Vagina (tissue), 2 donors: ENCODE measurements at regions not wholly inside any gene's neighbourhood (a gene's known extent, or its start where the extent isn't known, plus 50 kb on each side); places are given as distances from the start of the nearest gene placed in this dataset.

Experiments
- DNase-seq, 2 donors: peaks; one replicate each; pipeline ENCODE4 v3.0.0-alpha.2; 2017; ENCODE audit errors: extremely low spot score in 2 of 2
- H3K27ac ChIP-seq: fragments of 200-600 bp; sonication (generic); one replicate; pipeline ENCODE4 v1.5.1; 2019
- H3K27me3 ChIP-seq: fragments of 200-600 bp; sonication (generic); one replicate; pipeline ENCODE4 v1.5.1; 2019
- H3K36me3 ChIP-seq, 2 donors: fragments of 200-600 bp; sonication (generic); one replicate each; pipeline ENCODE4 v1.5.1; 2017 to 2019
- H3K4me1 ChIP-seq: fragments of 200-600 bp; sonication (generic); one replicate; pipeline ENCODE4 v1.5.1; 2019
- H3K4me3 ChIP-seq, 2 donors: fragments of 200-600 bp; sonication (generic); 1 replicate in 1 of 2; 2 replicates in 1 of 2; pipeline ENCODE4 v1.5.1; 2016 to 2019
- H3K9me3 ChIP-seq: fragments of 200-600 bp; sonication (generic); one replicate; pipeline ENCODE4 v1.5.1; 2019
- CTCF ChIP-seq, 3 experiments: fragments of 450-650 bp in 2 of 3; fragments of 200-600 bp in 1 of 3; sonication (generic) in 1 of 3; IDR thresholded peaks; one replicate each; pipeline ENCODE4 v1.5.1; 2017 to 2019; ENCODE audit warnings: antibody characterized with exemption in 3 of 3, mild to moderate bottlenecking in 2 of 3, moderate library complexity in 2 of 3
- POLR2A ChIP-seq, 2 donors: fragments of 450-650 bp; IDR thresholded peaks; one replicate each; pipeline ENCODE4 v1.6.1; 2017; ENCODE audit warnings: antibody characterized with exemption in 2 of 2, mild to moderate bottlenecking in 2 of 2, moderate library complexity in 2 of 2
- POLR2AphosphoS5 ChIP-seq, 2 donors: sonication (generic); formaldehyde crosslinking; IDR thresholded peaks; one replicate each; pipeline ENCODE4 v1.9.0; 2017; ENCODE audit warnings: antibody characterized with exemption in 2 of 2, mild to moderate bottlenecking in 2 of 2, low read depth in 1 of 2; ENCODE audit not compliant: insufficient read depth in 1 of 2
- intact Hi-C: fragments of 100-400 bp; cut with DNase I; formaldehyde crosslinking; loops from one replicate; pipeline ENCODE4 v1.15.1; 2023

DNA sequence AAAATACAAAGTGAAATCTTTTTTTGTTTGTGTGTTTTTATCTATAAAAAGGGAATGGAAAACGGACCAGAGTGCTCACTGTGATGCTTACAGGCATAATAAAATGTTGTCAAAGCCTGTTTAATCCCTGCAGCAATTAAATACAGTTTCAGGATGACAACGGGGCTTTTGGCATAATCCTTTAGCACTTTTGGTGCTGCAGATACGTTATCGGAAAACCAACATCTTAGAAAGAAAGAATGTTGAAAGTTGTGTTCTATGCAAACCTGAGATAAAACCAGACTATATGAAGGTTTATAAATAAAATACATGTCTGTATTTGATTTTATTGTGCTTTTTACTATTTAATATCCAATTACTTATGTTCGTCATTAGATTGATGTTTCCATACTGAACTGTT lies 307.4 kb upstream of the DAB2 start:
- H3K4me1 ChIP-seq: no peaks in the 10 kb centered on the region
- H3K27ac ChIP-seq: no peak overlapping the region
- DNase-seq: no peak
- H3K9me3 ChIP-seq: no peaks in the 10 kb centered on the region
- TF ChIP-seq POLR2A (IDR thresholded peaks at IDR 0.05) (no peak), CTCF (IDR thresholded peaks at IDR 0.05) (no peak), POLR2AphosphoS5 (IDR thresholded peaks at IDR 0.05; ENCODE audit: insufficient read depth in 1 of 2, low read depth in 1 of 2) (no peak)
- intact Hi-C loops: no loop called here
- H3K36me3 ChIP-seq: no peaks in the 10 kb centered on the region
- no peak overlapping the region for H3K4me3 ChIP-seq
- H3K27me3 ChIP-seq: no peaks in the 10 kb centered on the region

- no peak overlapping the region for H3K4me3 ChIP-seq
- TF ChIP-seq CTCF (IDR thresholded peaks at IDR 0.05) (no peak), POLR2A (IDR thresholded peaks at IDR 0.05) (no peak), POLR2AphosphoS5 (IDR thresholded peaks at IDR 0.05; ENCODE audit: insufficient read depth in 1 of 2, low read depth in 1 of 2) (no peak)
- DNase-seq: no peak
- H3K27ac ChIP-seq: no peak overlapping the region
- H3K9me3 ChIP-seq: no peaks in the 10 kb centered on the region
- H3K27me3 ChIP-seq: no peaks in the 10 kb centered on the region
- H3K36me3 ChIP-seq: no peaks in the 10 kb centered on the region
- intact Hi-C loops: no loop called here
- H3K4me1 ChIP-seq: no peaks in the 10 kb centered on the region
These were observed 305.9 kb upstream of the DAB2 start for GRCh38 chr5:39730699-39731098.

DNA sequence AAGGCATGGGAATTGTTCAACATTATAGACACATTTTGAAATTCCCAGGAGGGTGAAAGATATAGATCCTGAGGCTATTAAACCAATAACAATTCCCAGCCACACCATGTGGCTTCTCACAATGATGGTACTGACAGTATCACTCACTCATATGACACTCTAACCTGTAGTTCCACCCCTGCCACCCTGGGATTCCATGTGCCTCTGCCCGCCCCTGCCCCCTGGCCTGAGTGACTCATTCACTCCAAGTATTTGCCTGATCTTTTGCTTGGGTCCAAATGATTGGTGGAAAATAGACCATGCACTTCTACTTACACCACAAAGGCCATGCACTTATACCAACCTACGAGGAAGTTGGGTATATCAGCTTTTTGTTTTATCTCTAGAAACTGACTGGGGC lies 305.2 kb upstream of the DAB2 start:
- TF ChIP-seq POLR2AphosphoS5 (IDR thresholded peaks at IDR 0.05; ENCODE audit: insufficient read depth in 1 of 2, low read depth in 1 of 2): no peak
- TF ChIP-seq POLR2A (IDR thresholded peaks at IDR 0.05): no peak
- no peak for TF ChIP-seq CTCF (IDR thresholded peaks at IDR 0.05)
- H3K27me3 ChIP-seq: no peaks in the 10 kb centered on the region
- no peaks in the 10 kb centered on the region for H3K4me1 ChIP-seq
- intact Hi-C loops: no loop called here
- no peak overlapping the region for H3K27ac ChIP-seq
- H3K9me3 ChIP-seq: no peaks in the 10 kb centered on the region
- DNase-seq: no peak
- no peak overlapping the region for H3K4me3 ChIP-seq
- no peaks in the 10 kb centered on the region for H3K36me3 ChIP-seq

DNA sequence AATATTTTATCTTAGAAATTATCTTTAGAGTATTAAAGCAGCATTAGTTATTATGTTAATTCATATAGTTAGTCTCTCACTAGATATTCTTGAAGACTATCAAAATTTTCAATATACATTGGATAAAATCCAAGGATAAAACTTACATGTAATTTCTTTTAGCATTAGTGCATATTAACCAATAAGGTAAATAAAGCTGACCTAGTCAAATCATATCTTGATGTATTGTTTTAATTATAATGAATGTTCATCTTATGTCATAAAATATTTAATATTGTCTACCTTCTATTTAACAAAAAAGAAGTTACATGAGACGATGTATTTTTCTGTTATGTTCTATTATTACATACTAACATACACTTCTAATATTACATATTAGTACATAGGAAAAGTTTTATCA lies 301.7 kb upstream of the DAB2 start:
- Histone ChIP-seq H3K4me3 (no peak overlapping the region), H3K9me3 (no peaks in the 10 kb centered on the region), H3K36me3 (no peaks in the 10 kb centered on the region), H3K4me1 (no peaks in the 10 kb centered on the region), H3K27ac (no peak overlapping the region), H3K27me3 (no peaks in the 10 kb centered on the region)
- DNase-seq: no peak
- intact Hi-C loops: no loop called here
- TF ChIP-seq POLR2A (IDR thresholded peaks at IDR 0.05): no peak
- TF ChIP-seq POLR2AphosphoS5 (IDR thresholded peaks at IDR 0.05; ENCODE audit: insufficient read depth in 1 of 2, low read depth in 1 of 2): no peak
- no peak for TF ChIP-seq CTCF (IDR thresholded peaks at IDR 0.05)

GRCh38 chr5:39721394-39721793 lies 296.6 kb upstream of the DAB2 start:
- no peaks in the 10 kb centered on the region for H3K27me3 ChIP-seq
- no peaks in the 10 kb centered on the region for H3K4me1 ChIP-seq
- H3K36me3 ChIP-seq: no peaks in the 10 kb centered on the region
- no peaks in the 10 kb centered on the region for H3K9me3 ChIP-seq
- DNase-seq: no peak
- no peak overlapping the region for H3K27ac ChIP-seq
- TF ChIP-seq POLR2AphosphoS5 (IDR thresholded peaks at IDR 0.05; ENCODE audit: insufficient read depth in 1 of 2, low read depth in 1 of 2) (no peak), CTCF (IDR thresholded peaks at IDR 0.05) (no peak), POLR2A (IDR thresholded peaks at IDR 0.05) (no peak)
- intact Hi-C loops: no loop called here
- no peak overlapping the region for H3K4me3 ChIP-seq
